CD4-positive, CD25-positive, alpha-beta regulatory T cell (primary cell): ENCODE measurements at regions not wholly inside any gene's neighbourhood (a gene's known extent, or its start where the extent isn't known, plus 50 kb on each side); places are given as distances from the start of the nearest gene placed in this dataset.

Source experiments
- ATAC-seq, 2 donors: fragments of 150-1000 bp; cut with Tn5 transposase; one replicate each; pipeline ENCODE4 v1.10.0; 2021; ENCODE audit warnings: low read depth in 2 of 2, moderate number of reproducible peaks in 2 of 2, moderate library complexity in 1 of 2
- DNase-seq, 3 donors: peaks; one replicate each; pipeline versions ENCODE4 v3.0.0 to v3.0.0-alpha.2; 2012 to 2022; ENCODE audit warnings: mixed read lengths in 1 of 3
- H3K27ac ChIP-seq: one replicate; pipeline ENCODE4 v1.7.0; 2013; ENCODE audit warnings: mild to moderate bottlenecking, low read length; ENCODE audit not compliant: insufficient read depth, poor library complexity, severe bottlenecking
- H3K27me3 ChIP-seq: one replicate; pipeline ENCODE4 v1.7.0; 2013; ENCODE audit warnings: low read length; ENCODE audit not compliant: control insufficient read depth, insufficient read depth
- H3K36me3 ChIP-seq: one replicate; pipeline ENCODE4 v1.7.0; 2013; ENCODE audit warnings: mild to moderate bottlenecking, low read length, moderate library complexity; ENCODE audit not compliant: control insufficient read depth, insufficient read depth
- H3K4me1 ChIP-seq: 2 replicates; pipeline ENCODE4 v1.7.0; 2013; ENCODE audit warnings: mild to moderate bottlenecking, low read length; ENCODE audit not compliant: insufficient read depth, control insufficient read depth, poor library complexity, severe bottlenecking
- H3K4me3 ChIP-seq: one replicate; pipeline ENCODE4 v1.7.0; 2013; ENCODE audit warnings: low read depth, mild to moderate bottlenecking, low read length, moderate library complexity
- H3K9me3 ChIP-seq, 2 experiments: 1 replicate in 1 of 2; 2 replicates in 1 of 2; pipeline ENCODE4 v1.7.0; 2013; ENCODE audit warnings: low read length in 2 of 2, mild to moderate bottlenecking in 1 of 2, moderate library complexity in 1 of 2; ENCODE audit not compliant: control insufficient read depth in 2 of 2
- H3K27ac Mint-ChIP-seq, 3 donors: one replicate each; pipeline ENCODE4 v1.8.0; 2020 to 2022; ENCODE audit warnings: mild to moderate bottlenecking in 3 of 3, mixed read lengths in 3 of 3, moderate library complexity in 2 of 3
- H3K27me3 Mint-ChIP-seq: one replicate; pipeline ENCODE4 v1.8.0; 2022; ENCODE audit warnings: mild to moderate bottlenecking, mixed read lengths
- H3K36me3 Mint-ChIP-seq: one replicate; pipeline ENCODE4 v1.8.0; 2020; ENCODE audit warnings: mixed read lengths
- H3K4me1 Mint-ChIP-seq, 4 donors: one replicate each; pipeline ENCODE4 v1.8.0; 2020 to 2022; ENCODE audit warnings: mixed read lengths in 4 of 4, mild to moderate bottlenecking in 1 of 4
- H3K4me3 Mint-ChIP-seq, 4 donors: one replicate each; pipeline ENCODE4 v1.8.0; 2020 to 2022; ENCODE audit warnings: mild to moderate bottlenecking in 4 of 4, mixed read lengths in 4 of 4, moderate library complexity in 3 of 4
- H3K9me3 Mint-ChIP-seq, 7 donors: one replicate each; pipeline ENCODE4 v1.8.0; 2020 to 2022; ENCODE audit warnings: mixed read lengths in 7 of 7, mild to moderate bottlenecking in 3 of 7, moderate library complexity in 2 of 7

DNA sequence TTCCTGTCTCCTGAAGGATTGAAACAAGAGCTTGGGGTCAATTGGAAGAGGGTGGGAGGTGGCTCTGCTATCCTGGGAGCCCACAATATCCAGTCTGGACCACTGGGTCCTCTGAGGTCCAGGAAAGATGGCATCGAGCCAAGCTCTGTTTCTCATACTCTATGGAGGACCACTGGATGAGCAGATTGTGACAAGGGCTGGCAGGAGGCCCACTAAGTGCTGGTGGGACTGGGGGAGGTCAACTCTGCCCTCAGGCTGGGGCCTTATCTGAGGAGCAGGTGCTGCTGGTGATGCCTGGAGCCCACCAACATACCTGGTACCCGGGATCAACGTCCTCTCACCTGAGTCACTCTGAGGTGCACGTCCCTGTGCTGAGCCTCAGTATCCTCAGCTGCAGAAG, 142.4 kb downstream of the NDUFA10 start:
- peaks cover 15% of the 10 kb centered on the region for H3K27me3 Mint-ChIP-seq
- peaks cover 6% of the 10 kb centered on the region for H3K4me1 ChIP-seq
- H3K9me3 Mint-ChIP-seq = peaks cover 3 to 19% (median 8%) of the 10 kb centered on the region in 7 donors
- peaks cover 5% of the 10 kb centered on the region for H3K27me3 ChIP-seq
- no peaks in the 10 kb centered on the region for H3K36me3 Mint-ChIP-seq
- no peak overlapping the region for H3K27ac ChIP-seq
- H3K27ac Mint-ChIP-seq = no peak overlapping the region
- ATAC-seq = no peak
- peaks cover 0 to 18% (median 5%) of the 10 kb centered on the region in 4 donors for H3K4me1 Mint-ChIP-seq
- DNase-seq = no peak
- no peak overlapping the region for H3K4me3 ChIP-seq
- H3K36me3 ChIP-seq = no peaks in the 10 kb centered on the region
- peaks cover 19 to 27% of the 10 kb centered on the region in 2 experiments for H3K9me3 ChIP-seq
- H3K4me3 Mint-ChIP-seq = no peak overlapping the region

DNA sequence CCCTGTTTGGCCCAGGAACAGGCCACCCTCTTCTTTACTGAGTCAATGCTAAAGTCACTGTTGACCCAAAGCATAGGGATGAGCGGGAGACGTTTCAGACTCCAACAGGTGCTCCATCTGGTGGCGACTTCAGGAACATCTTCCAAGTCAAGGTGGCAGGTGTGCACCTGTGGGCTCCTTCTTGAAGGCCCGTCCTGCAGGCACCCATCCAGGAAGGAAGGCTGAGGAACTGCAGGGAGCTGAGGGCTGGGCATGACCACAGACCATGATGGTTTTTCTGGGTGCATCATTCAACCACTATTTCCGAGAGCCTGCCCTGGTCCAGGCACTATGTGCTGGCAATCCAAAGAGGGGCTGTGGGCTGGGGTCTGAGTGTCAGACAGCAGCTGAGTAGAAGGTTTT, 142.8 kb downstream of the NDUFA10 start:
- no peak overlapping the region for H3K4me3 Mint-ChIP-seq

DNA sequence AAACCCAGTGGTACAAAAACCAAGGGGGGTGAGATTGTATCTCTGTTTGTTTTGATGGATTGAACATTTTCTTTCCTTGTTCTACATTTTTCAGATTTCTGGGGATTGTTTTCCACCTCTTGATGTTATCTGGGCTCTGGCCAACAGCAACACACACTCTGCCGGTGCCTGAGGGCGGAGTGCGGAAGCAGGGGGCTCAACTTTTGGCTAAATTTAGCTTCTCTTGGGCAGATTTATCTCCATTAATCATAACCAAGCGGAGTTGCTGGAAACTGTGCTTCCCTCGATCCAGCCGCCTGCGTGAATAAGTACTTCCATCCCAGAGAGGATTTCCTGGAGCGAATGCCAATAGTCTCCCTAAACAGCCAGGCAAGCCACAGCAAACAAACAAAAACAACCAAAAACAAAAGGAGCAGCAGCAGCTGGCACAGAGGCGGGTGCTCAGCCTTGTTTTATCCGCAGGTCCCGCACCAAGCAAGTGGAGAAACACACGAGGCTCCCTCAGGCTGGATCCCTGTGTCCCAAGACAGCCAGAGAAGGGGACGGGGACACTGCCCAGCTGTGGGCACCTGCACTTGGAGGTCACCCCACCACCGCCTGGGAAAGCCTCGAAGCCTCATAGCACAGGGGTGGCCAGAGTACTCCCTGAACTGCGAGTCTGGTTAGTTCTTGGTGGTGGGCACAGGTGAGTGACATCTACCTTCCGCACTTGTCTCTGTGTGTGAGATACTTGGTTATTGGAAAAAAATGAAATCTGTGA, 143.4 kb downstream of the NDUFA10 start:
- peaks cover 0 to 18% (median 9%) of the 10 kb centered on the region in 4 donors for H3K4me1 Mint-ChIP-seq
- Histone ChIP-seq H3K36me3 (no peaks in the 10 kb centered on the region), H3K4me1 (peaks cover 6% of the 10 kb centered on the region), H3K27ac (no peak overlapping the region), H3K27me3 (peaks cover 4% of the 10 kb centered on the region), H3K4me3 (no peak overlapping the region), H3K9me3 (peaks cover 19 to 23% of the 10 kb centered on the region in 2 experiments)
- H3K9me3 Mint-ChIP-seq = peaks cover 3 to 19% (median 8%) of the 10 kb centered on the region in 7 donors
- no peak for DNase-seq
- no peaks in the 10 kb centered on the region for H3K36me3 Mint-ChIP-seq
- H3K27me3 Mint-ChIP-seq = peaks cover 24% of the 10 kb centered on the region
- no peak for ATAC-seq
- no peak overlapping the region for H3K4me3 Mint-ChIP-seq
- H3K27ac Mint-ChIP-seq = peak overlapping the region in 2 of 3 donors; percentile 43 to 94

More for the DNA sequence above, 142.8 kb downstream of the NDUFA10 start:
- Histone ChIP-seq H3K27ac (no peak overlapping the region), H3K4me3 (no peak overlapping the region), H3K4me1 (peaks cover 6% of the 10 kb centered on the region), H3K36me3 (no peaks in the 10 kb centered on the region), H3K27me3 (peaks cover 5% of the 10 kb centered on the region), H3K9me3 (peaks cover 19 to 25% of the 10 kb centered on the region in 2 experiments)
- H3K9me3 Mint-ChIP-seq = peaks cover 3 to 19% (median 8%) of the 10 kb centered on the region in 7 donors
- H3K27ac Mint-ChIP-seq = peak overlapping the region in 2 of 3 donors; percentile 43 to 94
- H3K27me3 Mint-ChIP-seq = peaks cover 18% of the 10 kb centered on the region
- H3K36me3 Mint-ChIP-seq = no peaks in the 10 kb centered on the region
- ATAC-seq = peak; percentile 47 to 55
- peak; percentile 23 to 65 (median 45) for DNase-seq
- H3K4me1 Mint-ChIP-seq = peaks cover 0 to 18% (median 6%) of the 10 kb centered on the region in 4 donors

DNA sequence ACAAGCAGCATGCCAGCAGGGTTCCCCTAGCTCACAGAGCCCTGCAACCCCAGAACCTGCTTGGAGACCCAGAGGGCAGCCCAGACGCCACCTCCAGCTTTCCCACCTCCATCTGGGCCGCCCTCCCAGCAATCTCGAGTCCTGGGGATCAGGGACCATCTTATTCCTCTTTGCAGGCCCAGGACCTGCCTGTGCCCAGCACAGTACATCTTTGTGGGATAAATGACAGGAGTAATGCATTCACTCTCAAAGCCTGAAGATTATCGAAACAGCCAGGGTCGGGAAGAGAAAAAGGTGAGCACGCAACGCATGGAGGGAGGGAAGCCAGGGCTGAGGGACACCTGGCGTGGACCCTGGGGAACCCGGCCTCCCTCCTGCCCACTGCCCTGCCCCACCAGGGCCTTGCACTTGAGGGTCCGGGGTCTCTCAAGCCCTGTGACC, 144.1 kb downstream of the NDUFA10 start:
- peaks cover 0 to 18% (median 9%) of the 10 kb centered on the region in 4 donors for H3K4me1 Mint-ChIP-seq
- H3K9me3 ChIP-seq = peaks cover 18 to 19% of the 10 kb centered on the region in 2 experiments
- no peaks in the 10 kb centered on the region for H3K36me3 Mint-ChIP-seq
- H3K9me3 Mint-ChIP-seq = peaks cover 0 to 15% (median 6%) of the 10 kb centered on the region in 7 donors
- no peaks in the 10 kb centered on the region for H3K27me3 ChIP-seq
- H3K4me3 Mint-ChIP-seq = no peak overlapping the region
- no peak overlapping the region for H3K27ac ChIP-seq
- H3K36me3 ChIP-seq = no peaks in the 10 kb centered on the region
- no peak overlapping the region for H3K27ac Mint-ChIP-seq
- H3K27me3 Mint-ChIP-seq = peaks cover 28% of the 10 kb centered on the region
- H3K4me1 ChIP-seq = peaks cover 6% of the 10 kb centered on the region
- H3K4me3 ChIP-seq = no peak overlapping the region
- DNase-seq = no peak
- no peak for ATAC-seq

DNA sequence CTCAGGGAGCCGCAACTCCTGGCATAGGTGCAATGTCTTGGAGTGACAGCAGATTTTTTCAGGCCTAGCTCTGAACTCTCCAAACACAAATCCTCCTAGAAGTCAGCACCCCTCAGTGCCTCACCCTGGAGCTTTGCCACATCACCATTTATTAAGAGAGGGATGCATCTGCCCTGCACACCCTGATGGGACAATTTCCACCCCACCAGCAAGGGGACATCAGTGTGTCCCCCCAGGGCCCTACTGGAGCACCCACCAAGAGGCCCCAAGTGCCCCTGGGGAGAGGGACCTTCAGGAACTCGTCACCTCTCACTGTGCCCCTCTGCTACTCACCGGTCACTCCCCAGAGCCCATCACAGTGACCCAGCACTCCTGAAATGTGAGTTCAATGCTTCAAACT, 144.7 kb downstream of the NDUFA10 start:
- H3K4me1 Mint-ChIP-seq = peaks cover 0 to 18% (median 9%) of the 10 kb centered on the region in 4 donors
- Histone ChIP-seq H3K4me3 (no peak overlapping the region), H3K27ac (no peak overlapping the region), H3K27me3 (no peaks in the 10 kb centered on the region), H3K9me3 (peaks cover 13 to 17% of the 10 kb centered on the region in 2 experiments), H3K4me1 (peaks cover 6% of the 10 kb centered on the region), H3K36me3 (no peaks in the 10 kb centered on the region)
- ATAC-seq = no peak
- no peak overlapping the region for H3K4me3 Mint-ChIP-seq
- peaks cover 0 to 11% (median 6%) of the 10 kb centered on the region in 7 donors for H3K9me3 Mint-ChIP-seq
- no peak overlapping the region for H3K27ac Mint-ChIP-seq
- H3K36me3 Mint-ChIP-seq = no peaks in the 10 kb centered on the region
- H3K27me3 Mint-ChIP-seq = peaks cover 23% of the 10 kb centered on the region
- no peak for DNase-seq

DNA sequence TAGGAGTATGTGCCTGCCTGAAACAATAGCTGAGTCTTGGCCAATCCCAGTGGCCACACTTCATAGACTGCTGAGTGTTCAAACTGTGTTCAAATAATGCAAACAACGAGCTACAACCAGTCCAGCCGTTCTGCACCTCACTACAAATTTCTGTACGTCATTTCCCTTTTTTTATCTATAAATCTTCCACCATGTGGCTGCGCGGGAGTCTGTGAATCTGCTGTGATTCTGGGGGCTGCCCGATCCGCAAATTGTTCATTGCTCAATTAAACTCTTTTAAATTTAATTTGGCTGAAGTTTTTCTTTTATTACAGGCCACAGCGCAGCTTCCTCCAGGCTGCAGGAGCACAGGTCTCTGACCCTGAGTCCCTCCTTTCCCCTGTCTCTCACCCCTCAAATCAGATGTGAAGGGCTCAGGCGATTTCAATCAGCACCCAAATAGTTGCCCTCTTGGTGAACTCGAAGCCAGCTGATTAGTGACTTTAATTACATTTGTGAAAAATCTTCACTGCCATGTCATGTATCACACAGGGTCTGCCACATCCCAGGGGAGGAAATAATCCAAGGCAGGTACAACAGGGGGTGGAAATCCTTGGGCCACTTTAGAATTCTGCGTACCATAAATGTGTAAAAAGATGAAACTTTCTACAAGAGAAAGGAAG, 145.6 kb downstream of the NDUFA10 start:
- Histone ChIP-seq H3K4me1 (peaks cover 6% of the 10 kb centered on the region), H3K27ac (no peak overlapping the region), H3K36me3 (no peaks in the 10 kb centered on the region), H3K4me3 (no peak overlapping the region), H3K27me3 (no peaks in the 10 kb centered on the region), H3K9me3 (peaks cover 5 to 9% of the 10 kb centered on the region in 2 experiments)
- Mint-ChIP-seq H3K9me3 (peaks cover 0 to 6% (median 1%) of the 10 kb centered on the region in 7 donors), H3K36me3 (no peaks in the 10 kb centered on the region), H3K4me1 (peaks cover 0 to 18% (median 9%) of the 10 kb centered on the region in 4 donors), H3K27ac (no peak overlapping the region), H3K27me3 (peaks cover 14% of the 10 kb centered on the region), H3K4me3 (no peak overlapping the region)
- ATAC-seq = no peak
- no peak for DNase-seq

DNA sequence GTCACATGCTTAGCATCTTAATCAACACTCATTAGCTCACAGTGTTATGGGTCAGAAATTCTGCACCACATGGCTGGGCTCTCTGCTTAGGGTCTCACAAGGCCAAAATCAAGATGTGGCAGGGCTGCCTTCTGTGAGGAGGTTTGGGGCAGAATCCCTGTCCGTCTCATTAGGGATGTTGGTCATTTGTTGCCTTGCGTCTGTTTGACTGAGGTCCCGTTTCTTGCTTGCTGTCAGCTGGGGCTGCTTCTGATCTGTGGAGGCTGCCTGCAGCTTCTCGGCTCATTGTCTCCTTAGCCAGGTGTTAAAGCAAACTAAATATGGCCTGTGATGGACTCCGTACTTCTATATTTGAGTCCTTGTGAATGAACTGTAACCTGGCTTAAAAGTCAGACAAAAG, 146.5 kb downstream of the NDUFA10 start:
- H3K27ac ChIP-seq = no peak overlapping the region

More for the DNA sequence above, 146.5 kb downstream of the NDUFA10 start:
- peak overlapping the region in 2 of 3 donors; percentile 46 to 85 for H3K27ac Mint-ChIP-seq
- H3K27me3 ChIP-seq = no peaks in the 10 kb centered on the region
- no peaks in the 10 kb centered on the region for H3K36me3 ChIP-seq
- peaks cover 13% of the 10 kb centered on the region for H3K27me3 Mint-ChIP-seq
- H3K4me1 ChIP-seq = peaks cover 6% of the 10 kb centered on the region
- H3K36me3 Mint-ChIP-seq = no peaks in the 10 kb centered on the region
- no peak overlapping the region for H3K4me3 Mint-ChIP-seq
- H3K9me3 Mint-ChIP-seq = peaks cover 0 to 3% (median 0%) of the 10 kb centered on the region in 7 donors
- no peaks in the 10 kb centered on the region for H3K9me3 ChIP-seq
- DNase-seq = no peak
- ATAC-seq = no peak
- H3K4me1 Mint-ChIP-seq = peaks cover 0 to 18% (median 9%) of the 10 kb centered on the region in 4 donors
- no peak overlapping the region for H3K4me3 ChIP-seq
